B cell (primary cell): ENCODE measurements at regions not wholly inside any gene's neighbourhood (a gene's known extent, or its start where the extent isn't known, plus 50 kb on each side); places are given as distances from the start of the nearest gene placed in this dataset.

Experiments used
- ATAC-seq: fragments of 200-7000 bp; cut with Tn5 transposase; one replicate; pipeline ENCODE4 v1.10.0; 2021; ENCODE audit warnings: low read depth, mild to moderate bottlenecking, moderate number of reproducible peaks, moderate library complexity
- CTCF ChIA-PET: fragments of 350-600 bp; sonication (Branson Sonifier 250); formaldehyde crosslinking; loops from one replicate; lab custom pipeline; 2021; ENCODE audit warnings: antibody characterized with exemption, inconsistent platforms; lab: Charles Lee
- POLR2A ChIA-PET: fragments of 350-600 bp; sonication (Branson Sonifier 250); formaldehyde crosslinking; loops from one replicate; lab custom pipeline; 2021; ENCODE audit warnings: antibody characterized with exemption; lab: Charles Lee
- DNase-seq: peaks from one replicate; pipeline ENCODE4 v3.0.0; 2013
- H2AFZ ChIP-seq: 2 replicates; pipeline ENCODE4 v1.6.1; 2012; ENCODE audit warnings: mild to moderate bottlenecking, low read depth, low read length; ENCODE audit not compliant: insufficient read depth, poor library complexity, severe bottlenecking
- H3K27ac ChIP-seq, 2 donors: 1 replicate in 1 of 2; 2 replicates in 1 of 2; pipeline ENCODE4 v1.5.1; 2012 to 2013; ENCODE audit warnings: low read length in 2 of 2, mild to moderate bottlenecking in 2 of 2, moderate library complexity in 1 of 2
- H3K27me3 ChIP-seq, 4 experiments: fragments of 200-600 bp in 1 of 4; sonication (generic) in 1 of 4; replicated peaks in 1 of 4; 1 replicate in 2 of 4; 2 replicates in 2 of 4; pipeline versions ENCODE4 v1.6.1 to v1.7.0; 2013 to 2016; ENCODE audit warnings: low read length in 3 of 4, mild to moderate bottlenecking in 2 of 4, mixed read lengths in 1 of 4, moderate library complexity in 1 of 4; ENCODE audit not compliant: insufficient read depth in 4 of 4, control insufficient read depth in 3 of 4; ENCODE audit errors: control extremely low read depth in 1 of 4
- H3K36me3 ChIP-seq, 2 experiments: replicated peaks in 1 of 2; 1 replicate in 1 of 2; 2 replicates in 1 of 2; pipeline versions ENCODE4 v1.6.1 to v1.7.1; 2013; ENCODE audit warnings: low read length in 1 of 2; ENCODE audit not compliant: insufficient read depth in 2 of 2, control insufficient read depth in 1 of 2; ENCODE audit errors: control extremely low read depth in 1 of 2, extremely low read depth in 1 of 2
- H3K4me1 ChIP-seq, 2 donors: fragments of 200-600 bp in 1 of 2; sonication (generic) in 1 of 2; 1 replicate in 1 of 2; 2 replicates in 1 of 2; pipeline versions ENCODE4 v1.5.1 to v1.6.1; 2013 to 2017; ENCODE audit warnings: low read length in 2 of 2; ENCODE audit not compliant: control insufficient read depth in 2 of 2, insufficient read depth in 2 of 2
- H3K4me2 ChIP-seq: replicated peaks from 2 replicates; pipeline ENCODE3; 2012; ENCODE audit warnings: mild to moderate bottlenecking, low read depth, low read length; ENCODE audit not compliant: poor library complexity, severe bottlenecking
- H3K4me3 ChIP-seq, 5 experiments: fragments of 200-600 bp in 1 of 5; sonication (generic) in 1 of 5; 1 replicate in 3 of 5; 2 replicates in 2 of 5; pipeline versions ENCODE4 v1.5.1 to v1.7.0; 2011 to 2016; ENCODE audit warnings: low read length in 4 of 5, mild to moderate bottlenecking in 4 of 5, low read depth in 2 of 5, control low read depth in 1 of 5, moderate library complexity in 1 of 5; ENCODE audit not compliant: insufficient read depth in 1 of 5; ENCODE audit errors: control extremely low read depth in 1 of 5, extremely low read depth in 1 of 5
- H3K79me2 ChIP-seq: fragments of 200-600 bp; sonication (generic); one replicate; pipeline ENCODE4 v1.6.0; 2016; ENCODE audit warnings: low read length; ENCODE audit not compliant: control insufficient read depth, insufficient read depth
- H3K9ac ChIP-seq: fragments of 200-600 bp; sonication (generic); 2 replicates; pipeline ENCODE4 v1.6.1; 2017; ENCODE audit warnings: mild to moderate bottlenecking, low read length, moderate library complexity
- H3K9me3 ChIP-seq, 3 donors: one replicate each; pipeline versions ENCODE4 v1.6.1 to v1.7.1; 2013; ENCODE audit warnings: low read length in 2 of 3; ENCODE audit not compliant: control insufficient read depth in 2 of 3, insufficient read depth in 1 of 3; ENCODE audit errors: control extremely low read depth in 1 of 3
- H4K20me1 ChIP-seq: 2 replicates; pipeline ENCODE4 v1.6.0; 2012; ENCODE audit warnings: mild to moderate bottlenecking, low read length; ENCODE audit not compliant: insufficient read depth, control insufficient read depth, poor library complexity, severe bottlenecking
- H3K27ac Mint-ChIP-seq: one replicate; pipeline ENCODE4 v1.8.0; 2021; ENCODE audit warnings: mixed read lengths
- H3K27me3 Mint-ChIP-seq: one replicate; pipeline ENCODE4 v1.8.0; 2021; ENCODE audit warnings: mixed read lengths
- H3K4me1 Mint-ChIP-seq: one replicate; pipeline ENCODE4 v1.8.0; 2021; ENCODE audit warnings: mixed read lengths
- H3K4me3 Mint-ChIP-seq: one replicate; pipeline ENCODE4 v1.8.0; 2021; ENCODE audit warnings: mixed read lengths
- H3K9me3 Mint-ChIP-seq: one replicate; pipeline ENCODE4 v1.8.0; 2022; ENCODE audit warnings: mixed read lengths; ENCODE audit not compliant: insufficient read depth
- CTCF ChIP-seq: fragments of 200-600 bp; IDR thresholded peaks from one replicate; pipeline ENCODE4 v1.8.0; 2022; ENCODE audit warnings: antibody characterized with exemption, mild to moderate bottlenecking
- EZH2 ChIP-seq: IDR thresholded peaks from 2 replicates; pipeline ENCODE4 v1.6.1; 2012; ENCODE audit warnings: borderline replicate concordance, low read depth, mild to moderate bottlenecking, moderate library complexity, low read length; ENCODE audit not compliant: insufficient read depth, poor library complexity, severe bottlenecking
- WGBS: methylation state at CpG from one replicate; pipeline ENCODE4 v1.1.5; 2013; ENCODE audit warnings: missing lambda C conversion rate; ENCODE audit not compliant: insufficient coverage; 5-methylcytosine and 5-hydroxymethylcytosine counted together
- intact Hi-C: fragments of 100-400 bp; cut with micrococcal nuclease; formaldehyde crosslinking; loops from one replicate; pipeline ENCODE4 v1.10.0; 2022

DNA sequence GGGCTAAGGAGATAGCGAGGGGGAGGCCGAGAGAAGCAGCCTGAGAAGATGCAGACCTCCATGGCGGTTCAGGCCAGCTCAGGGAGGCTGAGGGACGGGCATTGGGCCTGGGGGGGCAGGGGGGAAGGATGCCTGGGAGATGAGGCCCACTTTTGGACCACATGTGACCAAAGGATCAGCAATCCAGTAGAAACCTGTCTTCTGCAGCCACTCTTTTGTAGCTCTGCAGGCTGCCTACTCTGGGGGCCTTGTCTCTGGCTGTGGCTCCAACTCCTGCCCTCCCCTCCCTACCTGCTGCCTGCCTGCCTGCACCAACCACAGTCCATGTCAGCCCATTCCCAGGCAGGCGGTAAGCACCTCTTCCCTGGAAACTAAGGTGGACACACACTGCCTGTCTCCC lies 106.8 kb upstream of the MLN start:
- CTCF ChIA-PET: no interaction called here
- intact Hi-C loops: no loop called here
- WGBS: 98% methylated on average over 5 of the region's 5 CpGs
- ATAC-seq (no peak), DNase-seq (no peak)
- Histone ChIP-seq H3K4me1 (peaks cover 34 to 48% of the 10 kb centered on the region in 2 donors), H3K27me3 (no peaks in the 10 kb centered on the region), H3K27ac (no peak overlapping the region), H3K4me2 (no peak overlapping the region), H3K9ac (no peak overlapping the region), H3K36me3 (no peaks in the 10 kb centered on the region), H3K4me3 (no peak overlapping the region), H3K9me3 (no peaks in the 10 kb centered on the region), H4K20me1 (no peaks in the 10 kb centered on the region), H2AFZ (no peak overlapping the region), H3K79me2 (no peaks in the 10 kb centered on the region)
- POLR2A ChIA-PET: no interaction called here
- Mint-ChIP-seq H3K27me3 (peaks cover 8% of the 10 kb centered on the region), H3K27ac (no peak overlapping the region), H3K4me3 (no peak overlapping the region), H3K9me3 (no peaks in the 10 kb centered on the region), H3K4me1 (peaks cover 42% of the 10 kb centered on the region)
- TF ChIP-seq CTCF: no peak
- no peak for TF ChIP-seq EZH2

- Mint-ChIP-seq H3K27ac (no peak overlapping the region), H3K9me3 (no peaks in the 10 kb centered on the region), H3K27me3 (peaks cover 8% of the 10 kb centered on the region), H3K4me3 (no peak overlapping the region), H3K4me1 (peaks cover 44% of the 10 kb centered on the region)
- Histone ChIP-seq H3K9me3 (no peaks in the 10 kb centered on the region), H3K4me3 (no peak overlapping the region), H2AFZ (no peak overlapping the region), H3K27me3 (no peaks in the 10 kb centered on the region), H4K20me1 (no peaks in the 10 kb centered on the region), H3K4me2 (no peak overlapping the region), H3K79me2 (no peaks in the 10 kb centered on the region), H3K27ac (no peak overlapping the region), H3K9ac (no peak overlapping the region), H3K36me3 (no peaks in the 10 kb centered on the region), H3K4me1 (peaks cover 34 to 48% of the 10 kb centered on the region in 2 donors)
- ATAC-seq (no peak), DNase-seq (no peak)
- intact Hi-C loops: no loop called here
- ChIA-PET CTCF (no interaction called here), POLR2A (no interaction called here)
- no peak for TF ChIP-seq CTCF
- TF ChIP-seq EZH2: no peak
- 92% methylated on average over 11 of the region's 11 CpGs for WGBS
These were observed 105.9 kb upstream of the MLN start for GRCh38 chr6:33909737-33910136.
